LoVo (cell line): ENCODE measurements at regions not wholly inside any gene's neighbourhood (a gene's known extent, or its start where the extent isn't known, plus 50 kb on each side); places are given as distances from the start of the nearest gene placed in this dataset.
"Not testable (repeated sequence)": the region's sequence is repeated elsewhere in the genome, so short reads cannot be mapped to it uniquely, and the experiment has no call there.

ENCODE experiments used
- DNase-seq: peaks from one replicate; pipeline ENCODE4 v3.0.0-alpha.2; 2016; ENCODE audit warnings: low spot score

GRCh38 chr22:26972915-26973314, 315.5 kb downstream of the MIAT start:
- not testable (repeated sequence) for DNase-seq

GRCh38 chr22:26974034-26974433, 316.6 kb downstream of the MIAT start:
- DNase-seq: no peak

- DNase-seq: no peak
These were observed 317.8 kb downstream of the MIAT start for GRCh38 chr22:26974914-26975803.

- no peak for DNase-seq
These were observed 318.5 kb downstream of the MIAT start for GRCh38 chr22:26975865-26976264.

GRCh38 chr22:26977741-26978376, 320.5 kb downstream of the MIAT start:
- DNase-seq: no peak

GRCh38 chr22:26979294-26979693, 321.9 kb downstream of the MIAT start:
- no peak for DNase-seq

GRCh38 chr22:26981111-26981510, 323.7 kb downstream of the MIAT start:
- no peak for DNase-seq

GRCh38 chr22:26981541-26981940, 324.2 kb downstream of the MIAT start:
- DNase-seq: no peak

GRCh38 chr22:26983311-26983710, 325.9 kb downstream of the MIAT start:
- no peak for DNase-seq

GRCh38 chr22:26985206-26985605, 327.8 kb downstream of the MIAT start:
- DNase-seq: no peak

- no peak for DNase-seq
These were observed 328.8 kb downstream of the MIAT start for GRCh38 chr22:26985931-26986782.

GRCh38 chr22:26986884-26987283, 329.5 kb downstream of the MIAT start:
- DNase-seq: no peak

GRCh38 chr22:26990503-26991189, 333.3 kb downstream of the MIAT start:
- DNase-seq: no peak

GRCh38 chr22:26992556-26992955, 335.2 kb downstream of the MIAT start:
- DNase-seq: no peak

- no peak for DNase-seq
These were observed 336.5 kb downstream of the MIAT start for GRCh38 chr22:26993886-26994285.

- DNase-seq: no peak
These were observed 337.4 kb downstream of the MIAT start for GRCh38 chr22:26994801-26995200.

GRCh38 chr22:26995235-26995634, 337.8 kb downstream of the MIAT start:
- no peak for DNase-seq

GRCh38 chr22:26996154-26996553, 338.8 kb downstream of the MIAT start:
- DNase-seq: no peak

- DNase-seq: no peak
These were observed 340.7 kb downstream of the MIAT start for GRCh38 chr22:26998129-26998528.

GRCh38 chr22:26998716-26999115, 341.3 kb downstream of the MIAT start:
- no peak for DNase-seq

- DNase-seq: no peak
These were observed 345.9 kb downstream of the MIAT start for GRCh38 chr22:27003297-27003696.

GRCh38 chr22:27004434-27004833, 347.0 kb downstream of the MIAT start:
- DNase-seq: no peak
